OCI-LY1 (cell line): ENCODE measurements at regions not wholly inside any gene's neighbourhood (a gene's known extent, or its start where the extent isn't known, plus 50 kb on each side); places are given as distances from the start of the nearest gene placed in this dataset.

Source experiments
- H2AFZ ChIP-seq: fragments of 200-600 bp; sonication (generic), shearing (Covaris generic); 2 replicates; pipeline ENCODE4 v1.6.0; 2014; ENCODE audit warnings: antibody characterized with exemption, mild to moderate bottlenecking, low read length
- H3F3A ChIP-seq: fragments of 200-600 bp; sonication (generic), shearing (Covaris generic); 2 replicates; pipeline ENCODE4 v1.6.0; 2014; ENCODE audit warnings: mild to moderate bottlenecking, antibody characterized with exemption, low read length, moderate library complexity; ENCODE audit not compliant: insufficient read depth
- H3K27ac ChIP-seq: fragments of 200-600 bp; sonication (generic); 2 replicates; pipeline ENCODE4 v1.5.1; 2014; ENCODE audit warnings: low read length, mixed run types, mild to moderate bottlenecking, low read depth; ENCODE audit not compliant: poor library complexity, severe bottlenecking
- H3K27me3 ChIP-seq: fragments of 200-600 bp; sonication (generic); 2 replicates; pipeline ENCODE4 v1.6.0; 2014; ENCODE audit warnings: antibody characterized with exemption, mild to moderate bottlenecking, low read length, moderate library complexity; ENCODE audit not compliant: insufficient read depth
- H3K36me3 ChIP-seq: fragments of 200-600 bp; sonication (generic); 2 replicates; pipeline ENCODE4 v1.6.1; 2014; ENCODE audit warnings: mild to moderate bottlenecking, antibody characterized with exemption, low read length, moderate library complexity, mixed read lengths; ENCODE audit not compliant: insufficient read depth
- H3K4me1 ChIP-seq: fragments of 200-600 bp; sonication (generic); 2 replicates; pipeline ENCODE4 v1.5.1; 2014; ENCODE audit warnings: mild to moderate bottlenecking, low read length, moderate library complexity; ENCODE audit not compliant: insufficient read depth, severe bottlenecking
- H3K4me2 ChIP-seq: fragments of 200-600 bp; sonication (generic), shearing (Covaris generic); 2 replicates; pipeline ENCODE4 v1.6.1; 2014; ENCODE audit warnings: low read length
- H3K4me3 ChIP-seq: fragments of 200-600 bp; sonication (generic); 2 replicates; pipeline ENCODE4 v1.5.1; 2014; ENCODE audit warnings: low read length, low read depth, mild to moderate bottlenecking, mixed read lengths; ENCODE audit not compliant: poor library complexity, severe bottlenecking
- H3K79me2 ChIP-seq: fragments of 200-600 bp; shearing (Covaris generic); 2 replicates; pipeline ENCODE4 v1.6.1; 2016; ENCODE audit warnings: mixed run types, low read length, mixed read lengths; ENCODE audit not compliant: insufficient read depth
- H3K9ac ChIP-seq: fragments of 200-600 bp; sonication (generic), shearing (Covaris generic); 2 replicates; pipeline ENCODE4 v1.6.1; 2014; ENCODE audit warnings: mild to moderate bottlenecking, low read length, mixed read lengths
- H3K9me2 ChIP-seq: fragments of 200-600 bp; sonication (generic), shearing (Covaris generic); 2 replicates; pipeline ENCODE4 v1.6.1; 2014; ENCODE audit warnings: low read depth, mild to moderate bottlenecking, low read length, mixed read lengths
- H3K9me3 ChIP-seq: fragments of 200-600 bp; shearing (Covaris generic); 2 replicates; pipeline ENCODE4 v1.6.1; 2014; ENCODE audit warnings: low read length, mixed read lengths
- H4K20me1 ChIP-seq: fragments of 200-600 bp; sonication (generic), shearing (Covaris generic); 2 replicates; pipeline ENCODE4 v1.6.0; 2016; ENCODE audit warnings: mild to moderate bottlenecking, low read length; ENCODE audit not compliant: insufficient read depth
- EZH2 ChIP-seq: fragments of 200-600 bp; sonication (generic), shearing (Covaris generic); IDR thresholded peaks from 2 replicates; pipeline ENCODE4 v1.8.0; 2017; ENCODE audit warnings: borderline replicate concordance, mixed run types, mild to moderate bottlenecking, antibody characterized with exemption, low read length, moderate library complexity, mixed read lengths
- TF ChIP-seq, protein P1 (sequence below): fragments of 200-600 bp; sonication (generic), shearing (Covaris generic); IDR thresholded peaks from 2 replicates; pipeline ENCODE4 v1.5.1; 2017; ENCODE audit warnings: mild to moderate bottlenecking, antibody characterized with exemption, low read length, moderate library complexity, mixed read lengths

DNA sequence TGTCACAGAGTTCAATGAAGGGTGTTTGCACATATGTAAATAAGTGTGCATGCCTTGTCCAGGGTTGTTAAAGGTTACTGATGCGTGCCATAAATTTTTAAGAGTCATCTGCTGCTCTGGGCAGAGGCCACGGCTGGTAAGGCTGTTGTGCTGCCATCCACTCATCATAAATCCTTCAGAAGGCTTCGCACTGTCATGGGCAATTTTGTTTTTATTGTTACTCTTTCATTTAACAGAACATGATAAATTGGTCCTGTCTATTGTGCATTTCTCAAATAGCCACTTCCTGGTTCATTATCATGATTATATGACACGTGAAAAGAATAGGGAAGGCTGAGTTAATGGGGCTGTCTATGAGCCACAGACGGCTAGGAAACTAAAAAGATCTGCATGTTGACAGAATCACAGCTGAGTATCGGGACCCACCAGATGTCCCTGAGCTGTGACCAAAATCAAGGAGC lies 634.3 kb upstream of the SOX11 start:
- H3K9me3 ChIP-seq = no peaks in the 10 kb centered on the region
- H3K4me1 ChIP-seq = no peaks in the 10 kb centered on the region
- H3K9me2 ChIP-seq = no peaks in the 10 kb centered on the region
- H3F3A ChIP-seq = no peaks in the 10 kb centered on the region
- no peaks in the 10 kb centered on the region for H3K79me2 ChIP-seq
- TF ChIP-seq, protein P1, sequence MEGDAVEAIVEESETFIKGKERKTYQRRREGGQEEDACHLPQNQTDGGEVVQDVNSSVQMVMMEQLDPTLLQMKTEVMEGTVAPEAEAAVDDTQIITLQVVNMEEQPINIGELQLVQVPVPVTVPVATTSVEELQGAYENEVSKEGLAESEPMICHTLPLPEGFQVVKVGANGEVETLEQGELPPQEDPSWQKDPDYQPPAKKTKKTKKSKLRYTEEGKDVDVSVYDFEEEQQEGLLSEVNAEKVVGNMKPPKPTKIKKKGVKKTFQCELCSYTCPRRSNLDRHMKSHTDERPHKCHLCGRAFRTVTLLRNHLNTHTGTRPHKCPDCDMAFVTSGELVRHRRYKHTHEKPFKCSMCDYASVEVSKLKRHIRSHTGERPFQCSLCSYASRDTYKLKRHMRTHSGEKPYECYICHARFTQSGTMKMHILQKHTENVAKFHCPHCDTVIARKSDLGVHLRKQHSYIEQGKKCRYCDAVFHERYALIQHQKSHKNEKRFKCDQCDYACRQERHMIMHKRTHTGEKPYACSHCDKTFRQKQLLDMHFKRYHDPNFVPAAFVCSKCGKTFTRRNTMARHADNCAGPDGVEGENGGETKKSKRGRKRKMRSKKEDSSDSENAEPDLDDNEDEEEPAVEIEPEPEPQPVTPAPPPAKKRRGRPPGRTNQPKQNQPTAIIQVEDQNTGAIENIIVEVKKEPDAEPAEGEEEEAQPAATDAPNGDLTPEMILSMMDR = no peak
- no peak for TF ChIP-seq EZH2
- H3K9ac ChIP-seq = no peak overlapping the region
- no peaks in the 10 kb centered on the region for H3K36me3 ChIP-seq
- H3K27ac ChIP-seq = no peak overlapping the region
- no peak overlapping the region for H3K4me3 ChIP-seq
- H4K20me1 ChIP-seq = no peaks in the 10 kb centered on the region
- no peaks in the 10 kb centered on the region for H3K27me3 ChIP-seq
- no peak overlapping the region for H2AFZ ChIP-seq
- H3K4me2 ChIP-seq = no peak overlapping the region

DNA sequence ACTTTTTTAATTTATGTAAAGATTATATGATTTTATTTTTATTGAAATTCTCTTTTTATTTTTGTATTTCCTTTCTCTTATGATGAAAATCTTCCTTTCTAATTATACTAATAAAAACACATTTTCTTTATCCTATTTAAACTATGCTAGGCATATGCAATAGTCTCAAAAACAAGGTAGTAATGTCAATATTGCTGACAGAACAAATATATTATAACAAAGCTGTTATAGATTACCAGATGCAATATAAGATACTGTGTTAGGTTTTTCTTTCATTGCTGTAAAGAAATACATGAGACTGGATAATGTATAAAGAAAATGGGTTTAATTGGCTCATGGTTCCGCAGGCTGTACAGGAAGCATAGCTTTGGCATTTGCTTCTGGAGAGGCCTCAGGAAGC lies 631.2 kb upstream of the SOX11 start:
- TF ChIP-seq, protein P1 = no peak
- TF ChIP-seq EZH2 = no peak
- no peaks in the 10 kb centered on the region for H3K36me3 ChIP-seq
- H3K9me3 ChIP-seq = no peaks in the 10 kb centered on the region
- no peak overlapping the region for H3K4me3 ChIP-seq
- no peak overlapping the region for H2AFZ ChIP-seq
- no peak overlapping the region for H3K9ac ChIP-seq
- H3K79me2 ChIP-seq = no peaks in the 10 kb centered on the region
- H3K9me2 ChIP-seq = no peaks in the 10 kb centered on the region
- no peaks in the 10 kb centered on the region for H3K27me3 ChIP-seq
- no peaks in the 10 kb centered on the region for H4K20me1 ChIP-seq
- no peaks in the 10 kb centered on the region for H3K4me1 ChIP-seq
- no peak overlapping the region for H3K4me2 ChIP-seq
- no peak overlapping the region for H3K27ac ChIP-seq
- H3F3A ChIP-seq = no peaks in the 10 kb centered on the region

DNA sequence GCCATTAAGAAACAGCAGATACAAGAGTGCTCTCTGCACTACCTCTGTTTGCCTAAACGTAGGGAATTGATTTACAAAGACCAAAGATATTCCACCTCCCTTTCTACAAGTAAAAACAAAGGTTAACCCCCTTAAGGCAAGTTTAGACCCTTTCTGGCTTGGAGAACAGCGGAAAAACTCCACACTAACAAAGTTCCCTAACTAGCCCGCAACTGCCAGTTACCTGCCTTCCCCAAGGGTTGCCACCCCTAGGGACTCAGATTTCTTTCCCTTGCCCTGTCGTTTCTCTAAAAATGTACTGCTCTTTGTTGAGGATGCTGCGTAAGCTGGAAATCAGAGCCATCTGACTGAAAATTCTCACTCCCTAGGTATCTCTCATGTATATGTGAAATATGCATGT lies 627.5 kb upstream of the SOX11 start:
- Histone ChIP-seq H3K9ac (no peak overlapping the region), H2AFZ (no peak overlapping the region), H3K27ac (no peak overlapping the region), H3K4me3 (no peak overlapping the region), H3K79me2 (no peaks in the 10 kb centered on the region), H3K27me3 (no peaks in the 10 kb centered on the region), H3K4me1 (no peaks in the 10 kb centered on the region), H3K9me3 (no peaks in the 10 kb centered on the region), H3K4me2 (no peak overlapping the region), H4K20me1 (no peaks in the 10 kb centered on the region), H3K36me3 (no peaks in the 10 kb centered on the region), H3F3A (no peaks in the 10 kb centered on the region), H3K9me2 (no peaks in the 10 kb centered on the region)
- TF ChIP-seq, protein P1 = no peak
- TF ChIP-seq EZH2 = no peak
